B cell (primary cell): ENCODE measurements at regions not wholly inside any gene's neighbourhood (a gene's known extent, or its start where the extent isn't known, plus 50 kb on each side); places are given as distances from the start of the nearest gene placed in this dataset.

Experiments used
- CTCF ChIP-seq: fragments of 200-600 bp; IDR thresholded peaks from one replicate; pipeline ENCODE4 v1.8.0; 2022; ENCODE audit warnings: antibody characterized with exemption, mild to moderate bottlenecking
- EZH2 ChIP-seq: IDR thresholded peaks from 2 replicates; pipeline ENCODE4 v1.6.1; 2012; ENCODE audit warnings: borderline replicate concordance, low read depth, mild to moderate bottlenecking, moderate library complexity, low read length; ENCODE audit not compliant: insufficient read depth, poor library complexity, severe bottlenecking

GRCh38 chr15:101573951-101574350 is 78.2 kb downstream of the TM2D3 start:
- no peak for TF ChIP-seq EZH2
- TF ChIP-seq CTCF, result no peak
